Endodermal cell (in vitro differentiated cells): ENCODE measurements at regions not wholly inside any gene's neighbourhood (a gene's known extent, or its start where the extent isn't known, plus 50 kb on each side); places are given as distances from the start of the nearest gene placed in this dataset.
"Not testable (repeated sequence)": the region's sequence is repeated elsewhere in the genome, so short reads cannot be mapped to it uniquely, and the experiment has no call there.

ENCODE experiments used
- DNase-seq: peaks from one replicate; pipeline ENCODE4 v3.0.0-alpha.2; 2017
- H3K27ac ChIP-seq: 2 replicates; pipeline ENCODE4 v1.5.1; 2013; ENCODE audit warnings: mild to moderate bottlenecking, low read depth, low read length, moderate library complexity
- H3K27me3 ChIP-seq: 2 replicates; pipeline ENCODE4 v1.6.1; 2013; ENCODE audit warnings: mild to moderate bottlenecking, low read length, moderate library complexity; ENCODE audit not compliant: insufficient read depth, control insufficient read depth, poor library complexity, severe bottlenecking
- H3K36me3 ChIP-seq: 2 replicates; pipeline ENCODE4 v1.7.0; 2013; ENCODE audit warnings: mild to moderate bottlenecking, low read length, moderate library complexity; ENCODE audit not compliant: control insufficient read depth, insufficient read depth
- H3K4me1 ChIP-seq: one replicate; pipeline ENCODE4 v1.7.0; 2013; ENCODE audit warnings: low read length; ENCODE audit not compliant: control insufficient read depth, insufficient read depth
- H3K4me3 ChIP-seq: 2 replicates; pipeline ENCODE4 v1.5.1; 2013; ENCODE audit warnings: mild to moderate bottlenecking, low read length, moderate library complexity
- H3K9ac ChIP-seq: 2 replicates; pipeline ENCODE4 v1.6.1; 2013; ENCODE audit warnings: mild to moderate bottlenecking, low read length, moderate library complexity; ENCODE audit not compliant: poor library complexity, severe bottlenecking; ENCODE audit errors: extremely low read depth
- H3K9me3 ChIP-seq: 2 replicates; pipeline ENCODE4 v1.6.1; 2013; ENCODE audit warnings: mild to moderate bottlenecking, low read length, moderate library complexity; ENCODE audit not compliant: control insufficient read depth
- H3K27ac Mint-ChIP-seq: 2 replicates; pipeline ENCODE4 v1.8.0; 2020; ENCODE audit warnings: mixed read lengths
- H3K27me3 Mint-ChIP-seq: 2 replicates; pipeline ENCODE4 v1.8.0; 2021; ENCODE audit warnings: mild to moderate bottlenecking, mixed read lengths; ENCODE audit not compliant: insufficient read depth
- H3K36me3 Mint-ChIP-seq: 2 replicates; pipeline ENCODE4 v1.8.0; 2020; ENCODE audit warnings: low read depth, mixed read lengths
- H3K4me1 Mint-ChIP-seq: 2 replicates; pipeline ENCODE4 v1.8.0; 2020; ENCODE audit warnings: mixed read lengths
- H3K4me3 Mint-ChIP-seq: 2 replicates; pipeline ENCODE4 v1.8.0; 2020; ENCODE audit warnings: mild to moderate bottlenecking, moderate library complexity, mixed read lengths
- H3K9me3 Mint-ChIP-seq: 2 replicates; pipeline ENCODE4 v1.8.0; 2020; ENCODE audit warnings: mild to moderate bottlenecking, mixed read lengths
- CTCF ChIP-seq: fragments of 200-600 bp; sonication (generic); conservative IDR thresholded peaks from 2 replicates; pipeline ENCODE4 v1.5.0; 2021; ENCODE audit warnings: antibody characterized with exemption, mild to moderate bottlenecking
- WGBS, 2 experiments: methylation state at CpG; one replicate each; pipeline versions ENCODE4 v1.1.5 to v1.1.7; 2013; ENCODE audit warnings: missing lambda C conversion rate in 2 of 2, mixed read lengths in 1 of 2; ENCODE audit not compliant: insufficient coverage in 1 of 2, insufficient read length in 1 of 2; 5-methylcytosine and 5-hydroxymethylcytosine counted together

DNA sequence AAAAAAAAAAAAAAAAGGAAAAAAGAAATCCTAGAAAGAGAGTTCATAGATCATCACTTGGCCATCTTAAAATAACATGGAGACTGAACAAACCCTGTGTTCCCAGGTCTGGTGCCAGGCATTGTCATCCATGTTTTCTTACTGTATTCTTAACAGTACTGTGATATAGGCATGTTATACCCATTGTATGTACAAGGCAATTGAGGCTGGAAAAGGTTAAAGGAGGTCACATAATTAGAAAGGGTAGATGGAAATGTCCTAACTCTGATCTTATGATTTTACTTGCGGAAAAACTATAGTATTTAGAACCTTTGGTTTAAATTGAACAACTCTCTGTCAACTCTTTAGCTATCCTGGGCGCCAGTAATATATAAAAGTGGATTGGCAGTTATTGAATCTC lies 478.2 kb upstream of the RGS6 start:
- H3K27ac Mint-ChIP-seq: no peak overlapping the region
- no peak for DNase-seq
- Histone ChIP-seq H3K4me1 (no peaks in the 10 kb centered on the region), H3K4me3 (no peak overlapping the region), H3K9ac (no peak overlapping the region), H3K27me3 (no peaks in the 10 kb centered on the region), H3K36me3 (no peaks in the 10 kb centered on the region), H3K27ac (no peak overlapping the region), H3K9me3 (peaks cover 3% of the 10 kb centered on the region)
- H3K9me3 Mint-ChIP-seq: peaks cover 9% of the 10 kb centered on the region
- peaks cover 8% of the 10 kb centered on the region for H3K4me1 Mint-ChIP-seq
- peaks cover 1% of the 10 kb centered on the region for H3K36me3 Mint-ChIP-seq
- WGBS, 2 experiments: 93% methylated on average over 2 of the region's 2 CpGs; no CpG with 5 or more reads in 1 of the 2 experiments
- no peak for TF ChIP-seq CTCF
- no peak overlapping the region for H3K4me3 Mint-ChIP-seq
- H3K27me3 Mint-ChIP-seq: no peaks in the 10 kb centered on the region

GRCh38 chr14:71454513-71455332 lies 477.5 kb upstream of the RGS6 start:
- 71 to 80% methylated on average over 5 to 6 of the region's 6 CpGs for WGBS, 2 experiments
- TF ChIP-seq CTCF: no peak
- Histone ChIP-seq H3K36me3 (no peaks in the 10 kb centered on the region), H3K9ac (no peak overlapping the region), H3K4me3 (no peak overlapping the region), H3K4me1 (no peaks in the 10 kb centered on the region), H3K27me3 (no peaks in the 10 kb centered on the region), H3K27ac (no peak overlapping the region), H3K9me3 (peaks cover 11% of the 10 kb centered on the region)
- no peak for DNase-seq
- Mint-ChIP-seq H3K9me3 (peaks cover 9% of the 10 kb centered on the region), H3K4me1 (peaks cover 13% of the 10 kb centered on the region), H3K36me3 (peaks cover 3% of the 10 kb centered on the region), H3K27ac (no peak overlapping the region), H3K27me3 (no peaks in the 10 kb centered on the region), H3K4me3 (no peak overlapping the region)

DNA sequence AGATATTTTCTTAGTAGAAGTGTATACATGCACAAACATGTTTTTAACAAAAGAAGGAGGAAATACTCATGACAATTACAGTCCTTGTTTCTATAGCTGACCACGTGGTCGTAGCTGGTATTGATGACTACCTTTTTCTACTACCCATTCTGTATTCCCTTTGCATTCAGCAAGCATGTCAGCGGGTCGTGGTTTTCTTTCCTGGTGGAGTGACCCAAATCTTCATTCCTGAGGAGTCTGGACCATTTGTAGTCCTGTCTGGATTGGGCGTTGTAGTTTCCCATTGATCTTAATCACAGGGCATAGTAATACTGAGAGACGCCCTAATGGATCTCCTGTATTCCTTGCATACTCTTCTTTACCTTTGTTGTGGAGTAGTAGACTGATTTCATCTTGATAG lies 472.1 kb upstream of the RGS6 start:
- H3K27me3 ChIP-seq: no peaks in the 10 kb centered on the region
- H3K36me3 Mint-ChIP-seq: peaks cover 35% of the 10 kb centered on the region
- no peak overlapping the region for H3K9ac ChIP-seq
- no peak overlapping the region for H3K4me3 Mint-ChIP-seq
- peaks cover 7% of the 10 kb centered on the region for H3K4me1 Mint-ChIP-seq
- H3K9me3 ChIP-seq: peaks cover 35% of the 10 kb centered on the region
- no peak overlapping the region for H3K27ac ChIP-seq
- H3K4me3 ChIP-seq: no peak overlapping the region
- H3K27ac Mint-ChIP-seq: no peak overlapping the region
- no peaks in the 10 kb centered on the region for H3K27me3 Mint-ChIP-seq
- TF ChIP-seq CTCF: no peak
- H3K9me3 Mint-ChIP-seq: peaks cover 25% of the 10 kb centered on the region
- no peaks in the 10 kb centered on the region for H3K4me1 ChIP-seq
- peaks cover 21% of the 10 kb centered on the region for H3K36me3 ChIP-seq
- DNase-seq: no peak
- 95 to 96% methylated on average over 3 to 6 of the region's 6 CpGs for WGBS, 2 experiments

DNA sequence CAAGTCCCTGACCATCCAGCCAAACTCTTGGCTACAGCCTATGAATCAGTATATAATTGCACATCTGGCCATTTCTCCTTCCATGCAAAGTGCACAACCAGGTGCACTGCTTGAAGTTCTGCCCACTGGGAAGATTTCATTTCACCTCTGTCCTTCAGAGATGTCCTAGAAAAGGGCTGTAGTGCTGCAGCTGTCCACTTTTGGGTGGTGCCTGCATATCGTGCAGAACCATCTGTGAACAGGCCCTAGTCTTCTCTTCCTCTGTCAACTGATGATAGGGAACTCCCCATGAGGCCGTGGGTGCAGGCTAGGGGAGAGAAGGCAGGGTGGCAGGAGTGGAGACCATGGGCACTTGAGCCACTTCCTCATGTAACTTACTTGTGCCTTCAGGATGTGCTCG lies 470.6 kb upstream of the RGS6 start:
- H3K36me3 ChIP-seq: peaks cover 23% of the 10 kb centered on the region
- WGBS, 2 experiments: 98 to 100% methylated on average over 1 to 3 of the region's 3 CpGs
- H3K4me1 ChIP-seq, H3K9ac ChIP-seq, H3K27ac Mint-ChIP-seq, H3K27me3 ChIP-seq, H3K4me3 ChIP-seq, H3K27ac ChIP-seq, H3K4me3 Mint-ChIP-seq, DNase-seq, H3K27me3 Mint-ChIP-seq: not testable (repeated sequence)
- H3K9me3 Mint-ChIP-seq: peaks cover 25% of the 10 kb centered on the region
- peaks cover 12% of the 10 kb centered on the region for H3K4me1 Mint-ChIP-seq
- H3K36me3 Mint-ChIP-seq: peaks cover 39% of the 10 kb centered on the region
- H3K9me3 ChIP-seq: peaks cover 41% of the 10 kb centered on the region
